T follicular helper cell (primary cell): ENCODE measurements at regions not wholly inside any gene's neighbourhood (a gene's known extent, or its start where the extent isn't known, plus 50 kb on each side); places are given as distances from the start of the nearest gene placed in this dataset.
"Not testable (repeated sequence)": the region's sequence is repeated elsewhere in the genome, so short reads cannot be mapped to it uniquely, and the experiment has no call there.

Experiments used
- DNase-seq: peaks from one replicate; pipeline ENCODE4 v3.0.0-alpha.2; 2020; ENCODE audit warnings: low read depth

DNA sequence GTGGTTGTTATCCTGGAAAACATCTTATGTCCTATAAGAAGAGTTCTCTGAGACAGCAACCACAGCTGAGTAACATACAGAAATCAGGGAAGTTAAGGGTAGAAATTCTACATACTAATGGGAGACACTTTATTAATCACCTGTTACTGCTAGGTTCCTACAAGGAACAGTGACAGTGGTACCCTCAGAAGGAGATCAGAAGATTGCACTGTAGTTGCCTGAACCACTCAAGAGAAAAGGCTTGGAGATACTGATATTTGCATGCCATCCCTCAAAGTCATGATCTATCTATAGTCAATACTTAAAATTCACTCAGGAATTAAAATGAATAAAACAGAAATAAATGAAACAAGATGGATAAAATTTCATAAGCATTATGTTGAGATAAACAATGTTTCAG is 136.0 kb downstream of the LMLN start:
- DNase-seq, result no peak

DNA sequence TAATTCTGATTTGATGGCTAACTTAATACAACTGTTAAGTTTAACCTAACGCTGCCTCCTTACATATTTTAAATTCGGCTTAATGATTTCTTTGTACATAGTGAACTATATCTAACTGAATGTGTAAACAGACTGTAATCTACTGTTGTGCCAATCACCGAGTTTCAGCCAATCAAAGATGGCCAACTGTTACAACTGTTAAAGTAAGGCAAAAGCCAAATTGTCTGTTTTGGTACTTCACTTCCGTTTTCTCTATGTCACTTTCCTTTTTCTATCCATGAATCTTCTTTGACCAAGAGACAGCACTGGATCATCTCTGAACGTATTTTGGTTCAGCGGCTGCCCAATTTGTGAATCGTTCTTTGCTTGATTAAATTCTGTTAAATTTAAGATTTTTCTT is 137.0 kb downstream of the LMLN start:
- DNase-seq, result no peak

DNA sequence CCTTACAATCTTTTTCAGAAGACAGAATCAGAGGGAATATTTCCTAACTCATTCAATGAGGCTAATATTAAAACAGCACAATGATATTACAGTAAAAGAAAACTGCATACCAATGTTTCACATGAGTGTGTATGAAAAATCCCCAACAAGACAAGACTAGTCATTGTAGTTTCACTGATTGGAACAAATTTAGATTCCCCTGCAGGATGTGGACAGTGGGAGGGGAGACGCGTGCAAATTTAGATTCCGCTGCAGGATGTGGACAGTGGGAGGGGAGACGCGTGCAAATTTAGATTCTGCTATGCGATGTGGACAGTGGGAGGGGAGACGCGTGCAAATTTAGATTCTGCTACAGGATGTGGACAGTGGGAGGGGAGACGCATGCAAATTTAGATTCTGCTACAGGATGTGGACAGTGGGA is 138.7 kb downstream of the LMLN start:
- not testable (repeated sequence) for DNase-seq

DNA sequence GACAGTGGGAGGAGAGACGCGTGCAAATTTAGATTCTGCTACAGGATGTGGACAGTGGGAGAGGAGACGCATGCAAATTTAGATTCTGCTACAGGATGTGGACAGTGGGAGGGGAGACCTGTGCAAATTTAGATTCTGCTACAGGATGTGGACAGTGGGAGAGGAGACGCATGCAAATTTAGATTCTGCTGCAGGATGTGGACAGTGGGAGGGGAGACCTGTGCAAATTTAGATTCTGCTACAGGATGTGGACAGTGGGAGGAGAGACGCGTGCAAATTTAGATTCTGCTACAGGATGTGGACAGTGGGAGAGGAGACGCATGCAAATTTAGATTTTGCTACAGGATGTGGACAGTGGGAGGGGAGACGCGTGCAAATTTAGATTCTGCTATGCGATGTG is 143.1 kb downstream of the LMLN start:
- not testable (repeated sequence) for DNase-seq

DNA sequence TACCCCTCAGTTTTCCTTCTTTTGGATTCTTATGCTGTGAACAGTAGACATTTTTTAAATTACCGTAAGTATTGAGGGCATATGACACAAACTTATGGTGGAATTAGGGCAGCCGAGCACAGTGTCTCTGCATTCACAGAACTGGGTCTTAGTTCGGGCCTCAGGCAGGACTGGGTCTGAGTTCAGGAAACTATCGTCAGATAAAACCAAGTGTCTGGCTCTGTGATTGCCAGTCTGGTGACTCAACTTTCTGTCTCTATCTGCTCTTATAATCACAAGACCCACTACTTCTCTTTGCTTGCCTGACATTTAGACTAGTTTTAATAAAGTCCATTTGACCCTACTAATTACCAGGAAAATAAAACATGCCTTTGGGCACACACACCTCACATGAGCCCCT is 146.2 kb downstream of the LMLN start:
- no peak for DNase-seq

DNA sequence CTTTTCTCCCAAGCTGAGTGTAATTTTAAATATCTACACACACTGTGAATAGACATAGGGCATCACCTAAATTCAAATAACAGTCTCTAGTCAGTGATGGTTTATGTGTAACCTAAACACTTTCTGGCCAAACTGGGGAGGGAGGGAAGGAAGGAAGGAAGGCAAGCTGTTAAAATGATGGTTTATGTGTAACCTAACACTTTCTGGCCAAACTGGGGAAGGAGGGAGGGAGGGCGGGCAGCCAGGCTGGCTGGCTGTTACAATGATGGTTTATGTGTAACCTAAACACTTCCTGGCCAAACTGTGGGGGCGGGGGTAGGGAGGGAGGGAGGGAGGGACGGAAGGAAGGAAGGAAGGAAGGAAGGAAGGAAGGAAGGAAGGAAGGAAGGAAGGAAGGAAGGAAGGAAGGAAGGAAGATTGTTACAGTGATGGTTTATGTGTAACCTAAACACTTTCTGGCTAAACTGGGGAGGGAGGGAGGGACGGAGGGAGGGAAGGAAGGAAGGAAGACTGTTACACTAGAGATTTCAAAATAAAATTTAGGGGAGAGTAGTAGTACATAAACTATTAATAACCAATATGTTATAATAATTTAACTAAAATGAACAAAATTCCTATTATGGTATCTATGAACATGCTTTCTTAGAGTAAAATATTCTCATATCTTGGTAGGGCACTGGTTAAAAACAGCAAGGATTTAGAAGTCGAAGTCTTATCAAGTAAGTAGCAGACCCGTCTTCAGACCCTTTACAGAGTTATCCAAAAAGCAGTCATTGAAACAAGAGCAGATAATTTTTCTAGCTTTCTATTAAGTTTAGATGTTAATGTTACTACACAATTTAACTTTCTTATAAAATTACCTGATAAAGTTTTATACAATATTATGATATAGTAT is 148.1 kb downstream of the LMLN start:
- no peak for DNase-seq

DNA sequence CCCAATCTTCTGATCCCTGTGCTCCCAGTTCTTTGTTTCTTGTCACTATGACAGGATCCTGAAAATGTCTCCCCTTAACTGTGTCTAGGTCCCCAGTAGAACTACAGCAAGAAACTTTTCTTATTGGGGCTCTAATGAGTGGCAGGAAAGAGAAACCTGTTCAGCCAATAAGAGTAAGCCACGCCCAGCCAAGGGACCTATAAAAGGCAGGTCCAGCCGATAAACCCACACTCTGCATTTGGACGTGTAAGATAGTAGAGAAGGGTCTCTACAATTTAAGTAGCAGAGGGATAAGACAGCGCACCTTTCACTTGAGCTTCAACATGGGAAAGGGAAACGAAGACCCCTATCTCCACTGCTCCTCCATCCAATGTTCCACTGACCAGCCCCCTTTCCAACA is 149.9 kb downstream of the LMLN start:
- DNase-seq, result no peak

DNA sequence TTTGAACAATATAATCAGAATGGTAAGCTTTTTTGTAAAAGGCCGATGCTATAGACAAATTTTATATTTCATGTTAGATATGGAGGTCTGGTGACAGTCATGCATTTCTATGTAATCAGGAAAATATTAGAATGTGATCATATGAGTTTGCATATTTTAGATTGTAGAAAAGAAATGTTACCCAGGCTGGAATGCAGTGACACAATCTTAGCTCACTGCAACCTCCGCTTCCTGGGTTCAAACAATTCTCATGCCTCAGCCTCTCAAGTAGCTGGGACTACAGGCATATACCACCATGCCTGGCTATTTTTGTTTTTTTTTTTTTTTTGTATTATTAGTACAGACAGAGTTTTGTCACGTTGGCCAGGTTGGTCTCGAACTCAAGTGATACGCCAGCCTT is 152.0 kb downstream of the LMLN start:
- no peak for DNase-seq

DNA sequence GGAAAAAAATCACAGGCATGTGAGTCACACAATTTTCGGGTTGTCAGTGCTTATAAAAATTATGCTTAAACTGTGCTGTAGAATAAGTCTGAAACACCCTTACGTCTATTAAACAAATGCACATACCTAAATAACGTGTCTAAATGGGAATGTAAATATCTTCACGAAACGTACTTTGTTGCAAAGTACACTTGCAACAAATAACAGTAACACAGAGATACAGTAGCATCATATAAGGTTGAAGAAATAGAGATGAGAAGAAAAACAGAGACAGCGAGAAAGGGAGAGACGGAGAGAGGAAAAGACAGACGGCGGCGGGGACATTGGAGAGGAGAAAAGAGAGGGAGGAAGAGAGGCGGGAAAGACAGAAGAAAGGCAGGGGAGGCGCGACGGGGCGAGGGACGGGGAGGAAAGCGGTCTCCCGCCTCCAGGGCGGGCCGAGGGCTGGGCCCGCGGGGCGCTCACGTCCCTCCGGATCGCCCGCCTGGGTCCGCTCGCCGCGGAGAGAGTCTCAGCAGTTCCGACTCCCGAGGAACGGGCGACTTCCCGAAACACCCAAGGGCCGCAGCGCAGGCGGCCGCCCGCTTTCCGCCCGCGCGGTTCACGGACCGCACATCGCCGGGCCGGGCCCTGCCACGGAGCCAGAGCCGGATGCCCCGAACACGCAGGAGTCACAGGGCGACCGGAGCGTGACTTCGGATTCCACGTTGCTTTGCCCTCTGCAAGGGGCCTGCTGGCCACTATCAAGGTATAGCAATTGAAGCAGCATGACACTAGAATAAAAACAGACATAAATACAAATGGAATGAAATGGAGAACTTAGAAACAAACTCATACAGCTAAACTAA is 153.4 kb downstream of the LMLN start:
- DNase-seq, result no peak

DNA sequence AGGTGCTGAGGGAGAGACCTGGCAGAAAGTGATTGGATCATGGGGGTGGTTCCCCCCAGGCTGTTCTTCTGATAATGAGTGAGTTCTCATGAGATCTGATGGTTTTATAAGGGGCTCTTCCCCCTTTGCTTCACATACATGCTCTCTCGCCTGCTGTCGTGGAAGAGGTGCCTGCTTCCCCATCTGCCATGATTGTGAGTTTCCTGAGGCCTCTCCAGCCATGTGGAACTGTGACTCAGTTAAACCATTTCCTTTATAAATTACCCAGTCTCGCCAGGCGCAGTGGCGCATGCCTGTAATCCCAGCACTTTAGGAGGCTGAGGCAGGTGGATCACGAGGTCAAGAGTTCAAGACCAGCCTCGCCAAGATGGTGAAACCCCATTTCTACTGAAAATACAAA is 154.5 kb downstream of the LMLN start:
- DNase-seq, result not testable (repeated sequence)

DNA sequence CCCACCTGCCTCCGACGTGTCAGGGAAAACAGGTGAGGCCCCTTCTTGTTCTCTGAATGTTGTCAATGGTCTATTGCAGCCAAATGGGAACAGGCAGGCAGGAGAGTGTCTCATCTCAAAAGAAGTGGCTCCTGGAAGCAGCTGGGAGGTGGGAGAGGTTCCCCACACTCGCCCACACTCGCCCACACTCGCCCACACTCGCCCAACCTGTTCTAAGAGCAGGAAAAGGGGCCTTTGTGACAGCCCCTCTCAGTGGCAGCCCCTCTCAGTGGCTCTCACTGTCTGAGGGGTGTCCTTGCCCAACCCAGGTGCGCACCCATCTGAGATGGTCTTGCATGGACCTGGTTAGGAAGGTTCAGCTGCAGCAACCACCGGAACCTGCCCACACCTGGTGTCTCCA is 162.2 kb downstream of the LMLN start:
- DNase-seq, result not testable (repeated sequence)

DNA sequence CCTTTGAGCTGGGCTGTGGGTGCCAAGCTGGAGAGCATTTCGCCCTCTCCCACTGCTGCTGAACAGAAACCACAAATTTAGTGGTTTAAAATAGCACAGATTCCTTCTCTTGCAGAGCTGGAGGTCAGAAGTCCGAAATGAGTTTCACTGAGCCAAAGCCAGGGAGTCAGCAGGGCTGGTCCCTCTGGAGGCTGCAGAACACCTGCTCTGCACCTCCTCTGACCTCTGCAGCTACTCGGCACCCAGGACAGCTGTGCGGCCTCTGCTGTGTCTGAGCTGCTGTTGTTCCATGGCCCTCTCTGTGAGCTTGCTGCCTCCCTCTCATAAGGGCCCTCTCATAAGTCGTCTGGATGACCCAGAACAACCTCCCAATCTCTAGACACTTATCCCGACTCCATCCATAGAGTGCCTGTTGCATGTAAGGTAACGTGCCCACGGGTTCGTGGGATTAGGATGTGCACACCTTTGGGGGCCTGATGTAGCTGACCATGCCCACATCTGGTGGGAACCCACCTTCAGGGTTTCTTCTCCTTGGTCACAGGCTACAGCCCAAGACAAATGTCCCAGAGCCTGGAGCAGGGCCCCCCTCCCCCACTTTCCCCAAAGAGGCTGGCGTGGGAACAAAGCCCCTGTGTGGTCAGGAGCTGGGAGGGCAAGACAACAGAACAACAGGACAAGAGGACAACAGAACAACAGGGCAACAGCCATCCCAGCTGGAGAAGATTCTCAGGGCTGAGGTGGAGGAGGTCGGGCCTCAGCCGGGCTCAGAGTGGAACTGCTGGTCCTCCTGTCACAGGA is 177.2 kb downstream of the LMLN start:
- not testable (repeated sequence) for DNase-seq

DNA sequence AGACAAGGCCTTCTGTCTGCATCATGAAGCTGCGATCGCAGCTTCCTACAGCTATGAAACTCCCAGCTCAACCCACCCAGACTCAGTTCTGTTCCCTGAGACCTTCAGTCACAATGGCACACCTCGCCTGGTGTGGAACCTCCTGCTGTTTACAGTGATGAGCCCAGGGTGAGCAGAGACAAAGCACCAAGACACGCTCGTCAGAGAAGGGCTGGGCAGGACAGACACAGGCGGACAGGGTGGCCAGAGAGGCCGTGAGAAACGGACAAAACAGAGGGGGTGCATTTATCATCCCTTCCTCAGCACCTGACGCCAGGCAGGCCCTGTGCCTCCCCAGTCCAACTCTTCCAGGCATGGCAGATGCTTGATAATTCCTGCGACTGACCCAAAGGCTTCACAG is 178.2 kb downstream of the LMLN start:
- not testable (repeated sequence) for DNase-seq

DNA sequence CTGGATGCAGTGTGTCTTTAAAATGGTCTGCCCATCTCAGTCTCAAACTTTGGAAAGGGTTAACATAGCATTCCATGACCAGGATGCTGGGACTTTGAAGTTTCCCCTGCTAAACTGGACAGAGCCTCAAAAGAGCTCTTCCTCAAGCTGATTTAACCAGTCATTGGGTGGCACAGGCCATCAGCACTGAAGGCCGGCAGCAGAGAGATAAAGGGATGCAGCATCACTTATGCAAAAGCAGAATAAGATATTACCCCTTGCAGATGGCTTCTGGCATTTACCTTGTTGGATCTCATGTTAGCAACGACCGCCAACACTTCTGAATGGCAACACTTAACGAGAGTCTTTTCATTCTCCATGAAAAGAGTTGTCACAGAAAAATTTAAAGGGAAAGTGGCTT is 179.0 kb downstream of the LMLN start:
- not testable (repeated sequence) for DNase-seq

DNA sequence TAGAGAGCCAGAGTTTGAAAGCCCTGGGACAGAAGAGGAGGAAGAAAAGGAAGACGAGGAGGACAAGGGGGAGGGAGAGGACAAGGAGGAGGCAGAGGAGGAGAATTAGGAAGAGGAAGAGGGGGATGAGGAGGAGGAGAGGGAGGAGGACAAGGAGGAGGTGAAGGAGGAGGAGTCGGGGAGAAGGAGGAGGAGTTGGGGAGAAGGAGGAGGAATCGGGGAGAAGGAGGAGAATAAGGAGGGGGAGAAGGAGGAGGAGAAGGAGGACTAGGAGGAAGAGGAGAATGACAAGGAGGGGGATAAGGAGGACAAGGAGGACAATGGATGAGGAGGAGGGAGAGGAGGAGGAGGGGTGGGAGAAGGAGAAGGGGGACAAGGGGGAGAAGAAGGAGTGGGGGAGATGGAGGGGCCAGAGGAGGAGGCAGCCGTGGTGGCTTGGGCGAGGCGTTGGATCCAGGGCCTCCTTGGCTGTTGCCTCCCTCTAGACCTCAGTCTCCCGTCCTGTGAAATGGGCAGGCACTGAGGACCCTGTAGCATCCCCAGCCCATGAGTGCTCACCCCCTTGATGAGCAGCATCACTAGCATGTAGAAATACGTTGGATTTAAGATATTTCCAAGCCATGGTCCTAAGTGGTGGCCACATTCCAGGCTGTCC is 179.6 kb downstream of the LMLN start:
- not testable (repeated sequence) for DNase-seq

DNA sequence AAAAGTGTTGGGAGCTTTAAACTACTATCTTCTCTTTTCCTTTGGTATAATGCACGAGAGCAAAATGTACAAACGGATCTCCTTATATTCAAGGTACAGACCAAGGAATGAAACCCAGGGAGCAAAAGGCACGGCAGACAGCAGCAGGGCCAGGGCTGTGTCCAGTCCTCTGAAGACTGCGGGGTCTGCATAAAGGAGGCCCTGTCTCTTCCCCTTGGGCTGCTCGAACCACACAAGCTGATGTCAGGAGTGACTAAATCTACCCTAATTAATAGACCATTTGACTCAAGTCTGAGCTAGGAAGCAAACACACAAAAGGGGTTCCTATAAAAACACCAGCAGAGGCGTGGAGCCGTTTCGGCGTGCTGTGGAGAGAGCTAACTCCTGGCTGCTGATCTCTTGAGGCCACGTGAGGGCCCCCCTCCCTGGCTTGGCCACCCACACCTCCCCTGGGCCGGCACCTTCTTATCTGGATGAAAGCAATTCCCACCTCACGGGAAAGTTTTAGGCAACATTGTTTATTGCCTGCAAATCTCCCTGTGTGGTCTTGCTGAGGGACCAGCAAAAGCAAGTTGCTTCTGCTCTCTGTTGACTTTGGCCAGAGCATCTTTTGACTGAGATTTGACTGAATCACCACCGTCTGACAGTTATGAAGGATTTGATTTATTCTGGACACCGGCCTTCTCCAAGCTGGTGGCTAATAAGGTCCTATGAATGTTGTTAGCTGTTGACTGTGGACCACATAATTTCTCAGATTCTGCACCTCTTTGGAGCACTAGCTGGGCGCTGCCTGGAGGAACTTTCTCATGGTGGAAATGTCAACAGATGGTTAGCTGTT is 183.5 kb downstream of the LMLN start:
- not testable (repeated sequence) for DNase-seq

DNA sequence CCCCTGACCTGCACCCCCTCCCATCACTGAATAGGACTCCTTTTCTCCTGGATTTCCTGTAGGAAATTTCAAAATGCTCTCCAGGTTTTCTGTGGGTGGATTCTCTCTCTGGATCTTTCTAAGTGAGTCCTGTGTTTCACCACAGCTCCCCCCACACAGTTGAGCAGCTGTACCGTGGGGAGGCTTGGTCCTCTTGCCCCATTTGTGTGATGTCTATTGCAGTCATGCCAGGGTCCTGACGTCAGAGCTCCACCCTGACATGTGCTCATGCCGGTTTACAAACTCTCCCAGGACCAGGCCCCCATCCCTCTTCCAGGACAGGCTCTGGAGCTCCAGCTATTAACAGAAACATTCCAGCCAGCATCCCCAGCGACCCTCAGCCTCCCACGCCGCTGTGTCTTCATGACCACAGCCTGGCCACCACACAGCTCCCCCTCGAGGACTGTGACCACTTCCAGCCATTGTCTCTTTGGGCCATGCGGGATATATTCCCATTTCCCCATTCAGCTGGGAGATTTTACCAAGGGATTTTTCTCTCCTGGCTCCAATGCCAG is 185.3 kb downstream of the LMLN start:
- not testable (repeated sequence) for DNase-seq

DNA sequence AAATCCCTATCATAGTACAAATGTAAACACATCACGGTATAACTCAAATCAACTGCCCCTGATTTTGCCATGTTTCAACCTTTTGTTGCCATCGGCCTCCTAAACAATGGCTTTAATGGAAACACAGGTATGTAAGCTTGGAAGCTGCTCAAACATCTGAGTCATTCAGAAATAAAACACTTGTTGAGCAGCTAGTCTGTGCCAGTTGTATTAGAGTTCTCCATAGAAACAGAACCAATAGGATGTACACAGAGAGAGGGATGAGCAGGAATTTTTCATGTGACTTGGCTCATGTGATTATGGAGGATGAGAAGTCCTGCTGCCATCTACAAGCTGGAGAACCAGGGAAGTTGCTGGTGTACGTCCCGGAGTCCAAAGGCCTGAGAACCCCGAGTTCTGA is 186.1 kb downstream of the LMLN start:
- not testable (repeated sequence) for DNase-seq

DNA sequence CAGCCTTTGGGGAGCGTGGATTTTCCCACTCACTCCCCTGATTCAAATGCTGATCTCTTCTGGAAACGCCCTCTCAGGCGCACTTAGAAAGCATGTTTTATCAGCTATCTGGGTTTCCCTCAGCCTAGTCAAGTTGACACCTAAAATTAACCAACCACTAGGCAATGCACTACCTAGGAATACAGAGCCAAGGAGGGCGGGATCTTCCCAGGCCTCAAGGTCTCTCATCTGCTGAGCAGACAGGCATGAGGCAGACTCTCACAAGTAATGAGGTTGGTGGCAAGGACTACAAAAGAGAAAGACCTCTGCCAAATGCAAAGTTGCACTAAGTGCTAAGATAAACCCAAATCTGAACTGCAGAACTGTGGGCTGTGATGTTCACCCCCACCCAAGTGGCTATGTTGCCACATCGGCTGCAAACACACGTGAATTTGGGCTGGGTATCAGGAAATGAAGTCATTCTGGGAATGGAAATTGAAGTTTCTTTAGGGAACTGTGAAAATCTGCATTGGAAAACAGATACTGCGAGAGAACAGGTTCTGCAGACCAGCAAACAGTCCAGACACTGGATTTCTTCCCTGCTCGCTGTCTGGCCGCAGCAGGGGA is 186.6 kb downstream of the LMLN start:
- DNase-seq, result not testable (repeated sequence)

DNA sequence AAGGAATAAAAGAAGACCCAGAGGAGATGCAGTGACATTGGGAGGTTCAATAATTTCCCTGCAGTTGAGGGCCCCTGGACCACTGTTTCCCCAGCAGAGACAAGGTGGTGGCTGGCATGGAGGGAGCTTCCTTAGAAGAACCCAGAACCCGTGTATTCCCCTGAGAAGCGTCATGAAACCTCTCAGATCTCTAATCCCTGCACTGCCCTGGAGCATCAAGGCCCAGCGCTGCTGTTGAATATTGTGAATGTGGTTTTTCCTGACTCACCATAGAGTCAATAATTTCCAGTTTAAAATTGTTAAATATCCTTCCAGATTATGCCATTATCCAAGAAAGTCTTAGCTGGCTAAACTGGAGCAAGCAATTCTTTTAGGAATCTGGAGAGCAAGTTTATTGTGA is 187.2 kb downstream of the LMLN start:
- not testable (repeated sequence) for DNase-seq
